22Rv1 (cell line): ENCODE measurements at regions not wholly inside any gene's neighbourhood (a gene's known extent, or its start where the extent isn't known, plus 50 kb on each side); places are given as distances from the start of the nearest gene placed in this dataset.

ENCODE experiments used
- CTCF ChIP-seq: fragments of 450-650 bp; IDR thresholded peaks from 2 replicates; pipeline ENCODE4 v1.5.1; 2017; ENCODE audit warnings: mild to moderate bottlenecking
- ZFX ChIP-seq: fragments of 450-650 bp; IDR thresholded peaks from 2 replicates; pipeline ENCODE4 v1.6.1; 2017; ENCODE audit warnings: antibody characterized with exemption, borderline replicate concordance

GRCh38 chr16:9595393-9595792 lies 503.9 kb downstream of the HAPSTR1 start:
- TF ChIP-seq CTCF = no peak
- TF ChIP-seq ZFX = no peak
